H1 (cell line): ENCODE measurements at regions not wholly inside any gene's neighbourhood (a gene's known extent, or its start where the extent isn't known, plus 50 kb on each side); places are given as distances from the start of the nearest gene placed in this dataset.

ENCODE experiments used
- CTBP2 ChIP-seq: IDR thresholded peaks from 2 replicates; pipeline ENCODE4 v1.7.0; 2011; ENCODE audit warnings: borderline replicate concordance, mild to moderate bottlenecking, moderate library complexity, mixed read lengths, low read length; ENCODE audit not compliant: insufficient read depth, insufficient read length
- HDAC2 ChIP-seq, 2 experiments: fragments of 300-600 bp in 1 of 2; sonication (generic) in 1 of 2; IDR thresholded peaks; 2 replicates each; pipeline ENCODE4 v1.6.1; 2011 to 2012; ENCODE audit warnings: low read depth in 2 of 2, low read length in 2 of 2, mild to moderate bottlenecking in 2 of 2, moderate library complexity in 2 of 2, borderline replicate concordance in 1 of 2, inconsistent platforms in 1 of 2
- MAFK ChIP-seq: IDR thresholded peaks from 2 replicates; pipeline ENCODE4 v1.6.1; 2012; ENCODE audit warnings: low read depth, mild to moderate bottlenecking, improper control_type of control experiment, low read length
- RAD21 ChIP-seq, 2 experiments: IDR thresholded peaks in 1 of 2; conservative IDR thresholded peaks in 1 of 2; 2 replicates each; pipeline ENCODE4 v1.6.1; 2011; ENCODE audit warnings: low read depth in 2 of 2, low read length in 2 of 2, improper control_type of control experiment in 1 of 2, inconsistent platforms in 1 of 2, mild to moderate bottlenecking in 1 of 2, moderate library complexity in 1 of 2

DNA sequence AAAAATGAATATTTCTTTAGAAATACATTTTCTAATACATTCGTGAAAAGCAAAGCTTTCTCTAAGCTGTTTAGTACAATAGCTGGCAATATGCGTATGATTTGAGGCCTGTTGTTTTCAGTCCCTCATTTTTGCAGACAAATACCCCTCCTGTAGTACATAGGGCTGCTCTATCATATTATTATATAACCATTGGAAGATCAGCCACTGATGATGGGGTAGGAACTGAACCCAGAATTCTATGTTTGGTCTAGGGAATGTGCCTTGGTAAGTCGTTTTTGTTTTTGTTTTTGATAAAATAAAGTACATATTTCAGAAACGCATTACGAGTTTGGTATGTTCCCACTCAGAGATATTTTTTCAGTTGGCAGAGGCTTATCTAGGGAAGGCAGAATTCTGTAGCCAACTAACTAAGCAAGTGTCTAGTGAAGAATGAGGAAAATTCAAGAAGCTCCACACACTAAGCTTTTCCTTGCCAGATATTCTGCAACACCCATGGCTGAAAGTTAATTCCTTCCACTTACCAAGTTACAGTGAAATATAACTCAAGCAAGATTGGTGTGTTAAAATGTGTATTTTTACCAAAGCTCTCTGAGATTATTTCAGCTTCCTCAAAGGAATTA is 656.9 kb upstream of the MIR17HG start (continued):
- TF ChIP-seq RAD21 (IDR thresholded peaks at IDR 0.05 in 1 of 2, conservative IDR thresholded peaks at IDR 0.05 in 1 of 2; ENCODE audit: low read depth in 2 of 2, low read length in 2 of 2) = no peak
- no peak for TF ChIP-seq MAFK
- TF ChIP-seq HDAC2 (IDR thresholded peaks at IDR 0.05; ENCODE audit: borderline replicate concordance in 1 of 2, low read depth in 2 of 2, low read length in 2 of 2) = no peak
- TF ChIP-seq CTBP2 = no peak
